CD14-positive monocyte (primary cell): ENCODE measurements at regions not wholly inside any gene's neighbourhood (a gene's known extent, or its start where the extent isn't known, plus 50 kb on each side); places are given as distances from the start of the nearest gene placed in this dataset.

Experiments used
- DNase-seq, 3 donors: peaks; one replicate each; pipeline ENCODE4 v3.0.0-alpha.2; 2011 to 2022
- H2AFZ ChIP-seq: 2 replicates; pipeline ENCODE4 v1.6.0; 2012; ENCODE audit warnings: mild to moderate bottlenecking, low read depth, low read length, inconsistent platforms; ENCODE audit not compliant: insufficient read depth, poor library complexity, severe bottlenecking
- H3K27ac ChIP-seq, 2 donors: 1 replicate in 1 of 2; 2 replicates in 1 of 2; pipeline ENCODE4 v1.5.1; 2012 to 2013; ENCODE audit warnings: low read length in 2 of 2, control low read depth in 1 of 2, inconsistent platforms in 1 of 2, low read depth in 1 of 2, mild to moderate bottlenecking in 1 of 2
- H3K27me3 ChIP-seq, 2 donors: one replicate each; pipeline versions ENCODE4 v1.6.0 to v1.6.1; 2011 to 2013; ENCODE audit warnings: low read length in 2 of 2; ENCODE audit not compliant: control insufficient read depth in 2 of 2, insufficient read depth in 2 of 2
- H3K36me3 ChIP-seq, 2 donors: replicated peaks in 1 of 2; 1 replicate in 1 of 2; 2 replicates in 1 of 2; pipeline versions ENCODE4 v1.5.1 to v1.6.1; 2012 to 2013; ENCODE audit warnings: low read length in 2 of 2, control low read depth in 1 of 2, inconsistent platforms in 1 of 2, mild to moderate bottlenecking in 1 of 2; ENCODE audit not compliant: insufficient read depth in 2 of 2, control insufficient read depth in 1 of 2
- H3K4me1 ChIP-seq, 2 donors: 1 replicate in 1 of 2; 2 replicates in 1 of 2; pipeline versions ENCODE4 v1.5.1 to v1.6.1; 2012 to 2013; ENCODE audit warnings: low read length in 2 of 2, control low read depth in 1 of 2, inconsistent platforms in 1 of 2, mild to moderate bottlenecking in 1 of 2, moderate library complexity in 1 of 2; ENCODE audit not compliant: insufficient read depth in 2 of 2, control insufficient read depth in 1 of 2
- H3K4me2 ChIP-seq: replicated peaks from 2 replicates; pipeline ENCODE3; 2012; ENCODE audit warnings: low read length, moderate library complexity, mild to moderate bottlenecking; ENCODE audit not compliant: poor library complexity, severe bottlenecking; ENCODE audit errors: extremely low read depth
- H3K4me3 ChIP-seq, 3 experiments: fragments of 200-600 bp in 1 of 3; sonication (generic) in 1 of 3; replicated peaks in 1 of 3; 1 replicate in 2 of 3; 2 replicates in 1 of 3; pipeline ENCODE4 v1.5.1; 2011 to 2013; ENCODE audit warnings: low read length in 3 of 3, mild to moderate bottlenecking in 3 of 3, control low read depth in 2 of 3, low read depth in 2 of 3, inconsistent platforms in 1 of 3, moderate library complexity in 1 of 3
- H3K79me2 ChIP-seq: 2 replicates; pipeline ENCODE4 v1.6.0; 2012; ENCODE audit warnings: mild to moderate bottlenecking, control low read depth, inconsistent platforms, low read length, moderate library complexity; ENCODE audit not compliant: insufficient read depth
- H3K9ac ChIP-seq: 2 replicates; pipeline ENCODE4 v1.6.0; 2017; ENCODE audit warnings: low read length, mild to moderate bottlenecking; ENCODE audit not compliant: insufficient read depth, poor library complexity, severe bottlenecking
- H3K9me3 ChIP-seq, 2 donors: replicated peaks in 1 of 2; 1 replicate in 1 of 2; 2 replicates in 1 of 2; pipeline versions ENCODE4 v1.5.1 to v1.6.1; 2012 to 2013; ENCODE audit warnings: low read length in 2 of 2, control low read depth in 1 of 2; ENCODE audit not compliant: control insufficient read depth in 1 of 2, insufficient read depth in 1 of 2
- H4K20me1 ChIP-seq: 2 replicates; pipeline ENCODE4 v1.6.0; 2012; ENCODE audit warnings: mild to moderate bottlenecking, low read length, control low read depth, moderate library complexity; ENCODE audit not compliant: insufficient read depth
- H3K27ac Mint-ChIP-seq, 7 donors: one replicate each; pipeline ENCODE4 v1.8.0; 2020; ENCODE audit warnings: mild to moderate bottlenecking in 7 of 7, mixed read lengths in 7 of 7, moderate library complexity in 6 of 7, inconsistent platforms in 2 of 7
- H3K27me3 Mint-ChIP-seq, 3 donors: one replicate each; pipeline ENCODE4 v1.8.0; 2021 to 2022; ENCODE audit warnings: low read depth in 3 of 3, mild to moderate bottlenecking in 3 of 3, mixed read lengths in 3 of 3, moderate library complexity in 3 of 3, inconsistent platforms in 1 of 3
- H3K36me3 Mint-ChIP-seq, 2 donors: one replicate each; pipeline ENCODE4 v1.8.0; 2020; ENCODE audit warnings: mixed read lengths in 2 of 2, inconsistent platforms in 1 of 2, mild to moderate bottlenecking in 1 of 2
- H3K4me1 Mint-ChIP-seq: one replicate; pipeline ENCODE4 v1.8.0; 2020; ENCODE audit warnings: mild to moderate bottlenecking, mixed read lengths
- H3K4me3 Mint-ChIP-seq, 2 donors: one replicate each; pipeline ENCODE4 v1.8.0; 2020; ENCODE audit warnings: mild to moderate bottlenecking in 2 of 2, mixed read lengths in 2 of 2, moderate library complexity in 1 of 2
- H3K9me3 Mint-ChIP-seq, 7 donors: one replicate each; pipeline ENCODE4 v1.8.0; 2020 to 2022; ENCODE audit warnings: mixed read lengths in 7 of 7, mild to moderate bottlenecking in 6 of 7, moderate library complexity in 6 of 7, inconsistent platforms in 2 of 7
- WGBS: methylation state at CpG from one replicate; pipeline ENCODE4 v1.1.5; 2013; ENCODE audit warnings: missing lambda C conversion rate; ENCODE audit not compliant: insufficient coverage; 5-methylcytosine and 5-hydroxymethylcytosine counted together
- intact Hi-C, 2 donors: fragments of 100-400 bp; cut with micrococcal nuclease; formaldehyde crosslinking; loops; one replicate each; pipeline versions ENCODE4 v1.15.0 to v1.15.1; 2023
- TF ChIP-seq, protein P1 (sequence below): fragments of 200-600 bp; IDR thresholded peaks from one replicate; pipeline ENCODE4 v1.8.0; 2022; ENCODE audit warnings: antibody characterized with exemption, mild to moderate bottlenecking

DNA sequence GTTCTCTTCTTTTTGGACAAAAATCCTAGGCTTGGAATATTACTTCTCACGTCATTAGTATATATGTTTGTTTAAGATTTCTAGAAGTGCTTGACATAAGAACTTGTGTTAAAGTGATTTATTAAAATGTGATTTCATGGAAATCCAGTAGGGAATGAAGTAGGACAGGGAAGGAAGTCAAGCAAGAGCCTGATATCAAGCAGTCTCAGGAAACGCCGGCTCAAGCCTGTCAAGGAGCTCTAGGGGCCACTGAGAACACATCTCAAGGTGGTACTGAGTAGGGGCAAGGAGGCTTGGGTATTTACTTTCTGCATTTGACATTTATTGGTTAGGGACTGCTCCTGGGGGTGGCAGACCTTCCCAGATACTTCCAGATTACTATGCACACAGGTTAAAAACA lies 920.9 kb upstream of the GJE1 start:
- 94% methylated on average over 3 of the region's 3 CpGs for WGBS
- Histone ChIP-seq H3K9me3 (peaks cover under 1 to 6% of the 10 kb centered on the region in 2 donors), H3K4me2 (no peak overlapping the region), H3K9ac (no peak overlapping the region), H4K20me1 (no peaks in the 10 kb centered on the region), H3K27me3 (no peaks in the 10 kb centered on the region), H3K36me3 (no peaks in the 10 kb centered on the region), H3K27ac (no peak overlapping the region), H3K79me2 (no peaks in the 10 kb centered on the region), H2AFZ (no peak overlapping the region), H3K4me1 (no peaks in the 10 kb centered on the region), H3K4me3 (no peak overlapping the region)
- no peak overlapping the region for H3K4me3 Mint-ChIP-seq
- no peaks in the 10 kb centered on the region for H3K4me1 Mint-ChIP-seq
- no peak for DNase-seq
- TF ChIP-seq, protein P1, sequence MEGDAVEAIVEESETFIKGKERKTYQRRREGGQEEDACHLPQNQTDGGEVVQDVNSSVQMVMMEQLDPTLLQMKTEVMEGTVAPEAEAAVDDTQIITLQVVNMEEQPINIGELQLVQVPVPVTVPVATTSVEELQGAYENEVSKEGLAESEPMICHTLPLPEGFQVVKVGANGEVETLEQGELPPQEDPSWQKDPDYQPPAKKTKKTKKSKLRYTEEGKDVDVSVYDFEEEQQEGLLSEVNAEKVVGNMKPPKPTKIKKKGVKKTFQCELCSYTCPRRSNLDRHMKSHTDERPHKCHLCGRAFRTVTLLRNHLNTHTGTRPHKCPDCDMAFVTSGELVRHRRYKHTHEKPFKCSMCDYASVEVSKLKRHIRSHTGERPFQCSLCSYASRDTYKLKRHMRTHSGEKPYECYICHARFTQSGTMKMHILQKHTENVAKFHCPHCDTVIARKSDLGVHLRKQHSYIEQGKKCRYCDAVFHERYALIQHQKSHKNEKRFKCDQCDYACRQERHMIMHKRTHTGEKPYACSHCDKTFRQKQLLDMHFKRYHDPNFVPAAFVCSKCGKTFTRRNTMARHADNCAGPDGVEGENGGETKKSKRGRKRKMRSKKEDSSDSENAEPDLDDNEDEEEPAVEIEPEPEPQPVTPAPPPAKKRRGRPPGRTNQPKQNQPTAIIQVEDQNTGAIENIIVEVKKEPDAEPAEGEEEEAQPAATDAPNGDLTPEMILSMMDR, result no peak
- H3K36me3 Mint-ChIP-seq, result no peaks in the 10 kb centered on the region
- intact Hi-C loops, result no loop called here
- no peaks in the 10 kb centered on the region for H3K27me3 Mint-ChIP-seq
- H3K27ac Mint-ChIP-seq, result no peak overlapping the region
- H3K9me3 Mint-ChIP-seq, result peaks cover 0 to 8% (median 2%) of the 10 kb centered on the region in 7 donors

GRCh38 chr6:141210901-141211300 lies 921.8 kb upstream of the GJE1 start:
- H3K27ac ChIP-seq, result no peak overlapping the region
- H3K27ac Mint-ChIP-seq, result no peak overlapping the region
- no peaks in the 10 kb centered on the region for H4K20me1 ChIP-seq
- no CpG with 5 or more reads among the region's 1 CpG for WGBS
- DNase-seq, result no peak
- no peak overlapping the region for H2AFZ ChIP-seq
- no peaks in the 10 kb centered on the region for H3K36me3 Mint-ChIP-seq
- TF ChIP-seq, protein P1, result no peak
- no peaks in the 10 kb centered on the region for H3K27me3 Mint-ChIP-seq
- H3K9ac ChIP-seq, result no peak overlapping the region
- H3K4me3 ChIP-seq, result no peak overlapping the region
- no peaks in the 10 kb centered on the region for H3K27me3 ChIP-seq
- intact Hi-C loops, result no loop called here
- H3K36me3 ChIP-seq, result no peaks in the 10 kb centered on the region
- peaks cover 5 to 6% of the 10 kb centered on the region in 2 donors for H3K9me3 ChIP-seq
- H3K4me3 Mint-ChIP-seq, result no peak overlapping the region
- H3K79me2 ChIP-seq, result no peaks in the 10 kb centered on the region
- no peak overlapping the region for H3K4me2 ChIP-seq
- peaks cover 0 to 8% (median 2%) of the 10 kb centered on the region in 7 donors for H3K9me3 Mint-ChIP-seq
- no peaks in the 10 kb centered on the region for H3K4me1 Mint-ChIP-seq
- no peaks in the 10 kb centered on the region for H3K4me1 ChIP-seq
